ENCODE measurements at regions not wholly inside any gene's neighbourhood (a gene's known extent, or its start where the extent isn't known, plus 50 kb on each side); places are given as distances from the start of the nearest gene placed in this dataset.

- TF ChIP-seq CTCF (IDR thresholded peaks at IDR 0.05; ENCODE audit: poor library complexity) (no peak), EZH2 (IDR thresholded peaks at IDR 0.05; ENCODE audit: borderline replicate concordance) (no peak), EZH2phosphoT487 (IDR thresholded peaks at IDR 0.05; ENCODE audit: low read depth, severe bottlenecking, unreplicated experiment) (no peak)
Measured at GRCh38 chr15:91801836-91802534, 51.5 kb upstream of the SLCO3A1 start.

All from hepatocyte (in vitro differentiated cells).